ENCODE measurements at regions not wholly inside any gene's neighbourhood (a gene's known extent, or its start where the extent isn't known, plus 50 kb on each side); places are given as distances from the start of the nearest gene placed in this dataset.

DNA sequence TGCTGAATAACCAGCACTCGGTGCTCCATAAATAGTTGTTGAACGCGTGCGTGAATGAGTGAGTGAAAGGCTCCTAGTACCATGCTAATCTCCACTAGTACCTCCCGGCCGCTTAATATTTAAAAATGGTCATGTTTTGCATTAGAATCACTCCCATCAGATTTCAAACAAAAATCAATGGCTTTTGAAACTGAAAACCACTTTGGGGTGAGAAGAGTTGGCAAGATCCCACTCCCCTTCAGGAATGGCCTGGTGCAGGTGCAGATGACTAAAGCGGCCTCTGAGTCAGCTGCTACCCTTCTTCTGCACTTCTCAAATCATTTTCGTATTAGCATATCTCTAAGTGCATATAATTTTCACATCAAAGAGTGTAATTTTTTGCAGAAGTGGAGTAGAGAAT lies 425.3 kb upstream of the PROK2 start:
- H3K27me3 ChIP-seq (ENCODE audit: insufficient read depth, low read length) = no peaks in the 10 kb centered on the region
- H3K4ac ChIP-seq (ENCODE audit: low read depth, low read length) = no peak overlapping the region
- no peak overlapping the region for H2BK20ac ChIP-seq (ENCODE audit: low read depth, low read length, poor library complexity, severe bottlenecking)
- H4K91ac ChIP-seq (ENCODE audit: insufficient read length, low read depth, low read length) = no peak overlapping the region
- no peaks in the 10 kb centered on the region for H3K79me1 ChIP-seq (ENCODE audit: insufficient read depth, low read depth, low read length, poor library complexity, severe bottlenecking)
- H3K9me3 Mint-ChIP-seq = no peaks in the 10 kb centered on the region
- H3K36me3 Mint-ChIP-seq (ENCODE audit: insufficient read depth in 1 of 3, low read depth in 3 of 3) = no peaks in the 10 kb centered on the region
- no peaks in the 10 kb centered on the region; the same call in 1 of the 2 replicates for H3K27me3 Mint-ChIP-seq (ENCODE audit: low read depth)
- no peaks in the 10 kb centered on the region for H3K9me3 ChIP-seq (ENCODE audit: control insufficient read depth, low read depth, low read length)
- H3K56ac ChIP-seq (ENCODE audit: insufficient read length, low read depth, low read length) = no peak overlapping the region
- no peak overlapping the region for H4K5ac ChIP-seq (ENCODE audit: insufficient read length, low read depth, low read length)
- no peak overlapping the region for H3K27ac Mint-ChIP-seq
- H4K8ac ChIP-seq (replicated peaks; ENCODE audit: insufficient read length, low read depth, low read length) = no peak overlapping the region
- H3T11ph ChIP-seq (ENCODE audit: low read length) = no peak overlapping the region
- no peak overlapping the region for H3K27ac ChIP-seq (ENCODE audit: insufficient read length, low read depth, low read length)
- H2BK15ac ChIP-seq (ENCODE audit: low read depth, low read length) = no peak overlapping the region
- H3K79me2 ChIP-seq (ENCODE audit: insufficient read depth, low read length) = no peaks in the 10 kb centered on the region
- no peak overlapping the region for H2BK5ac ChIP-seq (ENCODE audit: insufficient read length, low read length)
- no peaks in the 10 kb centered on the region for H3K4me1 ChIP-seq (ENCODE audit: insufficient read depth, low read length)
- H3K14ac ChIP-seq (ENCODE audit: insufficient read depth, low read length) = no peak overlapping the region
- H3K4me3 Mint-ChIP-seq = no peak overlapping the region
- H3K23ac ChIP-seq (ENCODE audit: insufficient read length, low read depth, low read length) = no peak overlapping the region
- H3K9ac ChIP-seq (ENCODE audit: extremely low read depth, insufficient read length, low read length) = no peak overlapping the region
- TF ChIP-seq, protein P1, sequence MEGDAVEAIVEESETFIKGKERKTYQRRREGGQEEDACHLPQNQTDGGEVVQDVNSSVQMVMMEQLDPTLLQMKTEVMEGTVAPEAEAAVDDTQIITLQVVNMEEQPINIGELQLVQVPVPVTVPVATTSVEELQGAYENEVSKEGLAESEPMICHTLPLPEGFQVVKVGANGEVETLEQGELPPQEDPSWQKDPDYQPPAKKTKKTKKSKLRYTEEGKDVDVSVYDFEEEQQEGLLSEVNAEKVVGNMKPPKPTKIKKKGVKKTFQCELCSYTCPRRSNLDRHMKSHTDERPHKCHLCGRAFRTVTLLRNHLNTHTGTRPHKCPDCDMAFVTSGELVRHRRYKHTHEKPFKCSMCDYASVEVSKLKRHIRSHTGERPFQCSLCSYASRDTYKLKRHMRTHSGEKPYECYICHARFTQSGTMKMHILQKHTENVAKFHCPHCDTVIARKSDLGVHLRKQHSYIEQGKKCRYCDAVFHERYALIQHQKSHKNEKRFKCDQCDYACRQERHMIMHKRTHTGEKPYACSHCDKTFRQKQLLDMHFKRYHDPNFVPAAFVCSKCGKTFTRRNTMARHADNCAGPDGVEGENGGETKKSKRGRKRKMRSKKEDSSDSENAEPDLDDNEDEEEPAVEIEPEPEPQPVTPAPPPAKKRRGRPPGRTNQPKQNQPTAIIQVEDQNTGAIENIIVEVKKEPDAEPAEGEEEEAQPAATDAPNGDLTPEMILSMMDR (conservative IDR thresholded peaks at IDR 0.05) = no peak
- H2BK12ac ChIP-seq (ENCODE audit: insufficient read length, low read depth, low read length) = no peak overlapping the region
- H3K4me2 ChIP-seq (ENCODE audit: insufficient read depth, insufficient read length, low read length) = no peak overlapping the region
- WGBS (ENCODE audit: extremely low coverage, insufficient read length, low lambda C conversion rate) = no CpG with 5 or more reads among the region's 8 CpGs
- H3K18ac ChIP-seq (ENCODE audit: insufficient read length, low read depth, low read length) = no peak overlapping the region
- no peak overlapping the region for H2AK5ac ChIP-seq (ENCODE audit: insufficient read length, low read length)
- no peaks in the 10 kb centered on the region for H4K20me1 ChIP-seq (ENCODE audit: control insufficient read depth, insufficient read depth, insufficient read length)
- H3K23me2 ChIP-seq (ENCODE audit: insufficient read length, low read depth, low read length, poor library complexity, severe bottlenecking) = no peaks in the 10 kb centered on the region
- no peak for DNase-seq
- peaks cover 4 to 5% of the 10 kb centered on the region in 2 experiments; a peak in 3 of 4 replicates for H3K4me1 Mint-ChIP-seq
- H2BK120ac ChIP-seq (ENCODE audit: low read depth, low read length, poor library complexity, severe bottlenecking) = no peak overlapping the region
- H2AFZ ChIP-seq (ENCODE audit: low read length) = no peak overlapping the region

All from H9 (cell line).